Thoracic aorta (tissue), 2 donors: ENCODE measurements at regions not wholly inside any gene's neighbourhood (a gene's known extent, or its start where the extent isn't known, plus 50 kb on each side); places are given as distances from the start of the nearest gene placed in this dataset.

Experiments used
- ATAC-seq: fragments of 150-250 bp; one replicate; pipeline ENCODE4 v1.8.0; 2017; ENCODE audit warnings: low read depth; ENCODE audit not compliant: insufficient number of reproducible peaks, low FRiP score
- DNase-seq: peaks from one replicate; pipeline ENCODE4 v3.0.0-alpha.2; 2020; ENCODE audit warnings: low spot score
- H3K27ac ChIP-seq, 2 donors: fragments of 200-600 bp; sonication (generic); 1 replicate in 1 of 2; 2 replicates in 1 of 2; pipeline ENCODE4 v1.5.1; 2016; ENCODE audit warnings: mild to moderate bottlenecking in 2 of 2, moderate library complexity in 2 of 2
- H3K27me3 ChIP-seq: fragments of 200-600 bp; sonication (generic); replicated peaks from 2 replicates; pipeline ENCODE4 v1.6.0; 2016; ENCODE audit warnings: mild to moderate bottlenecking; ENCODE audit not compliant: insufficient read depth
- H3K36me3 ChIP-seq: fragments of 200-600 bp; sonication (generic); one replicate; pipeline ENCODE4 v1.5.1; 2016
- H3K4me1 ChIP-seq, 2 donors: fragments of 200-600 bp; sonication (generic); 1 replicate in 1 of 2; 2 replicates in 1 of 2; pipeline versions ENCODE4 v1.5.1 to v1.6.0; 2016; ENCODE audit warnings: low read depth in 2 of 2, mild to moderate bottlenecking in 1 of 2; ENCODE audit not compliant: control insufficient read depth in 1 of 2
- H3K4me3 ChIP-seq: fragments of 200-600 bp; sonication (generic); 2 replicates; pipeline ENCODE4 v1.5.1; 2016; ENCODE audit warnings: mild to moderate bottlenecking
- H3K9me3 ChIP-seq: fragments of 200-600 bp; sonication (generic); 2 replicates; pipeline ENCODE4 v1.5.1; 2016
- CTCF ChIP-seq: fragments of 200-600 bp; sonication (generic); IDR thresholded peaks from one replicate; pipeline ENCODE4 v1.5.1; 2019; ENCODE audit warnings: antibody characterized with exemption

- Histone ChIP-seq H3K4me1 (no peaks in the 10 kb centered on the region), H3K27ac (no peak overlapping the region), H3K9me3 (no peaks in the 10 kb centered on the region), H3K4me3 (no peak overlapping the region), H3K27me3 (no peaks in the 10 kb centered on the region), H3K36me3 (no peaks in the 10 kb centered on the region)
- ATAC-seq (no peak), DNase-seq (no peak)
- no peak for TF ChIP-seq CTCF
Observed at GRCh38 chr1:230591678-230592077, 50.6 kb upstream of the COG2 start.

- H3K4me1 ChIP-seq, result no peaks in the 10 kb centered on the region
Observed at GRCh38 chr1:230589951-230590350, 52.3 kb upstream of the COG2 start.

GRCh38 chr1:230588323-230588746 lies 53.9 kb upstream of the COG2 start:
- H3K27ac ChIP-seq, result no peak overlapping the region
- no peaks in the 10 kb centered on the region for H3K9me3 ChIP-seq
- ATAC-seq (no peak), DNase-seq (no peak)
- TF ChIP-seq CTCF, result no peak
- no peak overlapping the region for H3K4me3 ChIP-seq
- H3K4me1 ChIP-seq, result no peaks in the 10 kb centered on the region
- H3K27me3 ChIP-seq, result no peaks in the 10 kb centered on the region
- no peaks in the 10 kb centered on the region for H3K36me3 ChIP-seq

More at GRCh38 chr1:230589951-230590350, 52.3 kb upstream of the COG2 start:
- DNase-seq (no peak), ATAC-seq (no peak)
- no peaks in the 10 kb centered on the region for H3K27me3 ChIP-seq
- no peaks in the 10 kb centered on the region for H3K36me3 ChIP-seq
- TF ChIP-seq CTCF, result no peak
- H3K9me3 ChIP-seq, result no peaks in the 10 kb centered on the region
- no peak overlapping the region for H3K4me3 ChIP-seq
- H3K27ac ChIP-seq, result no peak overlapping the region

DNA sequence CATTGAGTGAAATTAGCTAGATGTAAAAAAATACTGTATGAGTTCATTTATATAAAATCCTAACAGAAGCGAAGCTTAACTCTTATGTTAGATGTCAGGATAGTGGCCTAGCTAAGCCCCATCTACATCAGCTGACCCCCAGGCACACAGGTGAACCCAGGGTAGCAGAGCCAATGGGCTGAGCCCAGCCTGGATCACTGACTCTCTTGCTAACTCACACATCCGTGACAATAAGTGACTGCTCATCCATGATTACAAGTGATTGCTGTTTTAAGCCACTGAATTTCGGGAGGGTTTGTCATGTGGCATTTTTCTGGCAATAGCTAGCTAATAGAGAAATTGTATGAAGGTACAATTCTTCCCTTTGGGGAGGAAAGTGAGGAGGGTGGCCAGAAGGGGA lies 55.2 kb upstream of the COG2 start:
- Histone ChIP-seq H3K4me3 (no peak overlapping the region), H3K27me3 (no peaks in the 10 kb centered on the region), H3K4me1 (no peaks in the 10 kb centered on the region), H3K9me3 (no peaks in the 10 kb centered on the region), H3K36me3 (no peaks in the 10 kb centered on the region), H3K27ac (no peak overlapping the region)
- no peak for DNase-seq
- TF ChIP-seq CTCF, result no peak
- no peak for ATAC-seq

- TF ChIP-seq CTCF, result no peak
Observed at GRCh38 chr1:230584660-230585059, 57.6 kb upstream of the COG2 start.

More at GRCh38 chr1:230584660-230585059, 57.6 kb upstream of the COG2 start:
- H3K9me3 ChIP-seq, result no peaks in the 10 kb centered on the region
- no peak overlapping the region for H3K4me3 ChIP-seq
- no peak for ATAC-seq
- H3K36me3 ChIP-seq, result no peaks in the 10 kb centered on the region
- H3K27ac ChIP-seq, result no peak overlapping the region
- no peak for DNase-seq
- no peaks in the 10 kb centered on the region for H3K27me3 ChIP-seq
- H3K4me1 ChIP-seq, result no peaks in the 10 kb centered on the region
